ENCODE measurements at regions not wholly inside any gene's neighbourhood (a gene's known extent, or its start where the extent isn't known, plus 50 kb on each side); places are given as distances from the start of the nearest gene placed in this dataset.

- TF ChIP-seq POLR2AphosphoS5 (IDR thresholded peaks at IDR 0.05) (no peak), CTCF (IDR thresholded peaks at IDR 0.05) (no peak), POLR2A (IDR thresholded peaks at IDR 0.05) (no peak)
Observed at GRCh38 chr3:55337641-55338180, 149.4 kb downstream of the WNT5A start.
